ENCODE measurements at regions not wholly inside any gene's neighbourhood (a gene's known extent, or its start where the extent isn't known, plus 50 kb on each side); places are given as distances from the start of the nearest gene placed in this dataset.

GRCh38 chr3:40731445-40731844 lies 206.7 kb downstream of the ZNF621 start:
- no peak overlapping the region for H2AFZ ChIP-seq (ENCODE audit: low read length)
- H3K36me3 ChIP-seq (ENCODE audit: insufficient read depth, low read length) = no peaks in the 10 kb centered on the region
- no peaks in the 10 kb centered on the region for H3K4me1 ChIP-seq (ENCODE audit: insufficient read depth, low read length, poor library complexity, severe bottlenecking)
- H3K79me2 ChIP-seq (ENCODE audit: insufficient read depth, low read depth, low read length) = no peaks in the 10 kb centered on the region
- no peaks in the 10 kb centered on the region for H4K20me1 ChIP-seq (ENCODE audit: insufficient read depth, low read length)
- POLR2A ChIA-PET = interaction anchor here (1.3 to 1.4 kb wide), 2 partner anchors 8 to 9 kb away, joined by 3 read pairs; no protein-coding TSS in a partner anchor
- peaks cover 13% of the 10 kb centered on the region; the same call in 1 of the 2 replicates for H3K9me3 ChIP-seq (ENCODE audit: low read length)
- TF ChIP-seq CTCF (conservative IDR thresholded peaks at IDR 0.05; ENCODE audit: low read length) = no peak
- no peak for TF ChIP-seq EZH2phosphoT487 (IDR thresholded peaks at IDR 0.05; ENCODE audit: borderline replicate concordance, low read depth, low read length)
- no TSS peak for BruUV-seq (replicated peaks)
- CTCF ChIA-PET (ENCODE audit: unreplicated experiment) = no interaction called here
- no peak overlapping the region for H3K4me3 ChIP-seq (ENCODE audit: low read depth, low read length, poor library complexity, severe bottlenecking)
- H3K9me2 ChIP-seq (ENCODE audit: insufficient read depth, low read length) = no peaks in the 10 kb centered on the region
- DNase-seq (ENCODE audit: low spot score) = no peak
- no peak overlapping the region for H3K4me2 ChIP-seq (ENCODE audit: low read length)
- intact Hi-C loops (cut with micrococcal nuclease; ENCODE audit: unreplicated experiment) = no loop called here
- no peak overlapping the region for H3K27ac ChIP-seq (ENCODE audit: low read depth, low read length, poor library complexity, severe bottlenecking)

GRCh38 chr3:40736943-40737342 lies 212.2 kb downstream of the ZNF621 start:
- no peak for DNase-seq (ENCODE audit: low spot score)
- H4K20me1 ChIP-seq (ENCODE audit: insufficient read depth, low read length) = no peaks in the 10 kb centered on the region
- BruUV-seq (replicated peaks) = no TSS peak
- ChIA-PET CTCF (ENCODE audit: unreplicated experiment) (no interaction called here), POLR2A (interaction anchor here (1.2 kb wide), 1 partner anchor 18 kb away, joined by 4 read pairs; no protein-coding TSS in a partner anchor)
- no peak overlapping the region for H3K27ac ChIP-seq (ENCODE audit: low read depth, low read length, poor library complexity, severe bottlenecking)
- no peak for TF ChIP-seq CTCF (conservative IDR thresholded peaks at IDR 0.05; ENCODE audit: low read length)
- no peak for TF ChIP-seq EZH2phosphoT487 (IDR thresholded peaks at IDR 0.05; ENCODE audit: borderline replicate concordance, low read depth, low read length)
- intact Hi-C loops (cut with micrococcal nuclease; ENCODE audit: unreplicated experiment) = no loop called here
- H2AFZ ChIP-seq (ENCODE audit: low read length) = no peak overlapping the region
- H3K9me2 ChIP-seq (ENCODE audit: insufficient read depth, low read length) = no peaks in the 10 kb centered on the region
- H3K4me3 ChIP-seq (ENCODE audit: low read depth, low read length, poor library complexity, severe bottlenecking) = no peak overlapping the region
- no peaks in the 10 kb centered on the region for H3K79me2 ChIP-seq (ENCODE audit: insufficient read depth, low read depth, low read length)
- no peak overlapping the region for H3K4me2 ChIP-seq (ENCODE audit: low read length)
- no peaks in the 10 kb centered on the region for H3K36me3 ChIP-seq (ENCODE audit: insufficient read depth, low read length)
- no peaks in the 10 kb centered on the region for H3K9me3 ChIP-seq (ENCODE audit: low read length)
- no peaks in the 10 kb centered on the region for H3K4me1 ChIP-seq (ENCODE audit: insufficient read depth, low read length, poor library complexity, severe bottlenecking)

GRCh38 chr3:40737343-40737742 lies 212.6 kb downstream of the ZNF621 start:
- Histone ChIP-seq H3K4me2 (ENCODE audit: low read length) (no peak overlapping the region), H3K36me3 (ENCODE audit: insufficient read depth, low read length) (no peaks in the 10 kb centered on the region), H4K20me1 (ENCODE audit: insufficient read depth, low read length) (no peaks in the 10 kb centered on the region), H3K9me3 (ENCODE audit: low read length) (no peaks in the 10 kb centered on the region), H2AFZ (ENCODE audit: low read length) (no peak overlapping the region), H3K79me2 (ENCODE audit: insufficient read depth, low read depth, low read length) (no peaks in the 10 kb centered on the region), H3K27ac (ENCODE audit: low read depth, low read length, poor library complexity, severe bottlenecking) (no peak overlapping the region), H3K9me2 (ENCODE audit: insufficient read depth, low read length) (no peaks in the 10 kb centered on the region), H3K4me1 (ENCODE audit: insufficient read depth, low read length, poor library complexity, severe bottlenecking) (no peaks in the 10 kb centered on the region), H3K4me3 (ENCODE audit: low read depth, low read length, poor library complexity, severe bottlenecking) (no peak overlapping the region)
- intact Hi-C loops (cut with micrococcal nuclease; ENCODE audit: unreplicated experiment) = no loop called here
- CTCF ChIA-PET (ENCODE audit: unreplicated experiment) = no interaction called here
- POLR2A ChIA-PET = interaction anchor here (1.2 kb wide), 1 partner anchor 18 kb away, joined by 4 read pairs; no protein-coding TSS in a partner anchor
- no TSS peak for BruUV-seq (replicated peaks)
- no peak for TF ChIP-seq EZH2phosphoT487 (IDR thresholded peaks at IDR 0.05; ENCODE audit: borderline replicate concordance, low read depth, low read length)
- TF ChIP-seq CTCF (conservative IDR thresholded peaks at IDR 0.05; ENCODE audit: low read length) = no peak
- no peak for DNase-seq (ENCODE audit: low spot score)

Data from OCI-LY7 (cell line).